ENCODE measurements at regions not wholly inside any gene's neighbourhood (a gene's known extent, or its start where the extent isn't known, plus 50 kb on each side); places are given as distances from the start of the nearest gene placed in this dataset.

GRCh38 chr22:22089459-22090308 is 107.1 kb upstream of the TOP3B start:
- no peak overlapping the region for H3K27ac ChIP-seq
- no peak for ATAC-seq
- no peaks in the 10 kb centered on the region for H3K36me3 ChIP-seq
- WGBS, 2 donors (ENCODE audit: low coverage in 1 of 2): 50 to 64% methylated on average over 3 of the region's 3 CpGs
- H3K27me3 ChIP-seq: peaks cover 62% of the 10 kb centered on the region
- H3K9me3 ChIP-seq: no peaks in the 10 kb centered on the region
- TF ChIP-seq POLR2AphosphoS5 (IDR thresholded peaks at IDR 0.05) (no peak), EP300 (IDR thresholded peaks at IDR 0.05) (no peak), POLR2A (IDR thresholded peaks at IDR 0.05) (no peak), CTCF (IDR thresholded peaks at IDR 0.05) (no peak)
- H3K4me3 ChIP-seq: no peak overlapping the region
- H3K4me1 ChIP-seq: no peaks in the 10 kb centered on the region

GRCh38 chr22:22088658-22089458 is 106.3 kb upstream of the TOP3B start:
- no peak for ATAC-seq
- H3K9me3 ChIP-seq: no peaks in the 10 kb centered on the region
- no peak overlapping the region for H3K4me3 ChIP-seq
- H3K27ac ChIP-seq: no peak overlapping the region
- H3K27me3 ChIP-seq: peaks cover 60% of the 10 kb centered on the region
- no peak for TF ChIP-seq CTCF (IDR thresholded peaks at IDR 0.05)
- TF ChIP-seq EP300 (IDR thresholded peaks at IDR 0.05): no peak
- no peak for TF ChIP-seq POLR2AphosphoS5 (IDR thresholded peaks at IDR 0.05)
- no peak for TF ChIP-seq POLR2A (IDR thresholded peaks at IDR 0.05)
- H3K4me1 ChIP-seq: no peaks in the 10 kb centered on the region
- WGBS, 2 donors (ENCODE audit: low coverage in 1 of 2): 50% methylated on average over 2 to 3 of the region's 9 CpGs
- H3K36me3 ChIP-seq: no peaks in the 10 kb centered on the region

DNA sequence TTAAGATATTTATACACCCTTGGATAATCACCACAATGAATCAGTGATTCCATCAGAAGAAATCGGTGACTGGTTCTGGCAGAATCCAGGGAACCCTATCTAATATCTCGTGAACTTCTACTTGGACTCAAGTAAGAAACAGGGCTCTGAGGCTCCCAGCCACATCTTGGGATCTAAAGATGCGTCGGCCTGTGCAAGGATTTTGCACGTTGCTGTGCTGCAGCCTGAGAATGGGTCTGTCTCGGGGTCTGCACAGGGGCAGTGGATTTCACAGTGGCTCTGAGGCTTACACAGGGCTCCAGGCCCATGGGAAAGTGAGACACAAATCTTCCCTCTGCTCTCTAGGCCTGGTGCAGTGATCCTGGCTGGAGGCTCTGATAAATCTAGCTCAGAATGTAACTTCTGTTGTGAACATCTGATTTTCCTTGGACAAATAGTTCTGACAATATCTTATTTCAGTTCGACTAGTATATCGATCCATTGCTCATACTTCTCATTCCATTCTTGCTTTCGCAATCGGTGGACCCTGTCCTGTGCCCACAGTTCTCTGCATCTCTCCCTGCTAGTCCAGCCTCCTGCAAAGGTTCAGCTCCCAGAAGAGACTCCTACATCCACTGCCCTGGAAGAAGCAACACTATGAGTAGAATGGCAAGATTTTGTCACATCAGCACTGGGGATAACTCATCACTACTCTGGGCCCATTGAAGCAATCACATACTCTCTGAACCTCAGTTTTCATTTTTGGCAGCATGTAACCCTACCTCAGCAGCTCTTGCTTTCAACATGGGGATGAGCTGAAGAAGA is 105.5 kb upstream of the TOP3B start:
- no peak for ATAC-seq
- H3K9me3 ChIP-seq: no peaks in the 10 kb centered on the region
- peaks cover 59% of the 10 kb centered on the region for H3K27me3 ChIP-seq
- H3K4me3 ChIP-seq: no peak overlapping the region
- no peaks in the 10 kb centered on the region for H3K4me1 ChIP-seq
- H3K36me3 ChIP-seq: no peaks in the 10 kb centered on the region
- TF ChIP-seq CTCF (IDR thresholded peaks at IDR 0.05) (no peak), POLR2AphosphoS5 (IDR thresholded peaks at IDR 0.05) (no peak), POLR2A (IDR thresholded peaks at IDR 0.05) (no peak), EP300 (IDR thresholded peaks at IDR 0.05) (no peak)
- 85% methylated on average over 9 of the region's 10 CpGs; no CpG with 5 or more reads in 1 of the 2 donors for WGBS, 2 donors (ENCODE audit: low coverage in 1 of 2)
- no peak overlapping the region for H3K27ac ChIP-seq

DNA sequence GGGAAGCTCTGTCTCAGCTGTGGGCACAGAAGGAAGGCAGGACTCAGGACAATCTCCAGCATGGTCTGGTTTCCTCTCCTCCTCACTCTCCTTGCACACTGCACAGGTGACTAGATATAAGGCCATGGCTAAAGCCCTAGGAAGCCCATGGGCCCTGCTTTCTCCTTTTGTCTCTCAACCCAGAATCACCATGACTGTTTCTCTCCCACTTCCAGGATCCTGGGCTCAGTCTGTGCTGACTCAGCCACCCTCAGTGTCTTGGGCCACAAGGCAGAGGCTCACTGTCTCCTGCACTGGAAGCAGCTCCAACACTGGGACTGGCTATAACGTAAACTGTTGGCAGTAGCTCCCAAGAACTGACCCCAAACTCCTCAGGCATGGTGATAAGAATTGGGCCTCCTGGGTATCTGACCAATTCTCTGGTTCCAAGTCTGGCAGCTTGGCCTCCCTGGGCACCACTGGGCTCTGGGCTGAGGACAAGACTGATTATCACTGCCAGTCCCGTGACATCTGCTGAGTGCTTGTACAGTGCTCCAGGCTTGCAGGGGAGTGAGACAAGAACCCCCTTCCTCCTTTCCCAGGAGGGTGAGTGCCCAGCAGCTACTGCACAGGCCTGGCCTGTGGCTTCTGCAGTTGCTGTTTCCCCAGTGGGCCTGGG is 104.0 kb upstream of the TOP3B start:
- no peak for ATAC-seq
- H3K4me1 ChIP-seq: no peaks in the 10 kb centered on the region
- no peak overlapping the region for H3K4me3 ChIP-seq
- peaks cover 53% of the 10 kb centered on the region for H3K27me3 ChIP-seq
- TF ChIP-seq EP300 (IDR thresholded peaks at IDR 0.05): no peak
- TF ChIP-seq CTCF (IDR thresholded peaks at IDR 0.05): no peak
- no peak for TF ChIP-seq POLR2A (IDR thresholded peaks at IDR 0.05)
- TF ChIP-seq POLR2AphosphoS5 (IDR thresholded peaks at IDR 0.05): no peak
- WGBS, 2 donors (ENCODE audit: low coverage in 1 of 2): no CpG with 5 or more reads among the region's 2 CpGs
- H3K27ac ChIP-seq: no peak overlapping the region
- H3K36me3 ChIP-seq: no peaks in the 10 kb centered on the region
- no peaks in the 10 kb centered on the region for H3K9me3 ChIP-seq
